HUES6 (cell line): ENCODE measurements at regions not wholly inside any gene's neighbourhood (a gene's known extent, or its start where the extent isn't known, plus 50 kb on each side); places are given as distances from the start of the nearest gene placed in this dataset.

Experiments used
- H3K27ac ChIP-seq: 2 replicates; pipeline ENCODE4 v1.7.0; 2013; ENCODE audit warnings: low read depth, mild to moderate bottlenecking, low read length, inconsistent platforms
- H3K27me3 ChIP-seq: 2 replicates; pipeline ENCODE4 v1.6.1; 2013; ENCODE audit warnings: low read length; ENCODE audit not compliant: control insufficient read depth, insufficient read depth
- H3K36me3 ChIP-seq: 2 replicates; pipeline ENCODE4 v1.6.1; 2013; ENCODE audit warnings: low read length; ENCODE audit not compliant: control insufficient read depth, insufficient read depth
- H3K4me1 ChIP-seq: 2 replicates; pipeline ENCODE4 v1.6.1; 2013; ENCODE audit warnings: low read length; ENCODE audit not compliant: control insufficient read depth, insufficient read depth
- H3K4me3 ChIP-seq: 2 replicates; pipeline ENCODE4 v1.5.1; 2013; ENCODE audit warnings: low read depth, low read length
- H3K9ac ChIP-seq: one replicate; pipeline ENCODE4 v1.6.1; 2013; ENCODE audit warnings: mild to moderate bottlenecking, low read length
- H3K9me3 ChIP-seq: 2 replicates; pipeline ENCODE4 v1.6.1; 2013; ENCODE audit warnings: low read depth, low read length; ENCODE audit not compliant: control insufficient read depth, insufficient read depth

GRCh38 chrX:142742581-142742980 lies 283.1 kb upstream of the SPANXN4 start:
- Histone ChIP-seq H3K9me3 (peaks cover 7% of the 10 kb centered on the region), H3K9ac (no peak overlapping the region), H3K36me3 (no peaks in the 10 kb centered on the region), H3K4me1 (no peaks in the 10 kb centered on the region), H3K27me3 (no peaks in the 10 kb centered on the region), H3K4me3 (no peak overlapping the region), H3K27ac (no peak overlapping the region)

GRCh38 chrX:142733327-142733726 lies 292.4 kb upstream of the SPANXN4 start:
- Histone ChIP-seq H3K9me3 (peaks cover 6% of the 10 kb centered on the region; the same call in 1 of the 2 replicates), H3K9ac (no peak overlapping the region), H3K4me1 (no peaks in the 10 kb centered on the region), H3K4me3 (no peak overlapping the region), H3K27me3 (no peaks in the 10 kb centered on the region), H3K36me3 (no peaks in the 10 kb centered on the region), H3K27ac (no peak overlapping the region)

- peaks cover 6% of the 10 kb centered on the region for H3K4me1 ChIP-seq
- no peaks in the 10 kb centered on the region for H3K9me3 ChIP-seq
- H3K4me3 ChIP-seq = no peak overlapping the region
- no peak overlapping the region for H3K27ac ChIP-seq
- H3K9ac ChIP-seq = no peak overlapping the region
- H3K27me3 ChIP-seq = no peaks in the 10 kb centered on the region
- no peaks in the 10 kb centered on the region for H3K36me3 ChIP-seq
Measured at GRCh38 chrX:142711796-142712290, 313.9 kb upstream of the SPANXN4 start.

DNA sequence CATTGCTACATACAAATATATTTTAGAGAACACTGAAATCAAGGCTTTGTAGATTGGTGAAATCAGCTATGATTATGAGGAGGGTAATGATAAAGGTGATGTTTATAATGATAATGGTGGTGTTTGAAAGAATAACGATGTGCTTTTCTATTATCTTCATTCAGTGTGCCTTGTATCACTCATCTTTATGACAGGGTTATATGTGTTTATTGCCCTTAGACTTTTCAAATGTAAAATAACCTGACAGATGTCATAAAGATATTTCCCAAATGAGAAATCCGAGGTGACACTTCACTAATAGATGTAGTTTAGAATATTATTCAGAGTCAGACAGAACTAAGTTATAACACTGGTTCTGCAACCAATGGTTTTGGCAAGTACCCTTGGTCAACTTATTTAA lies 323.0 kb upstream of the SPANXN4 start:
- no peak overlapping the region for H3K4me3 ChIP-seq
- no peaks in the 10 kb centered on the region for H3K36me3 ChIP-seq
- H3K9ac ChIP-seq = no peak overlapping the region
- H3K4me1 ChIP-seq = no peaks in the 10 kb centered on the region
- H3K27me3 ChIP-seq = no peaks in the 10 kb centered on the region
- H3K9me3 ChIP-seq = no peaks in the 10 kb centered on the region
- H3K27ac ChIP-seq = no peak overlapping the region

GRCh38 chrX:142688256-142688655 lies 337.5 kb upstream of the SPANXN4 start:
- Histone ChIP-seq H3K36me3 (no peaks in the 10 kb centered on the region), H3K9ac (no peak overlapping the region), H3K27me3 (no peaks in the 10 kb centered on the region), H3K4me1 (peaks cover 8% of the 10 kb centered on the region; the same call in 1 of the 2 replicates), H3K4me3 (no peak overlapping the region), H3K9me3 (no peaks in the 10 kb centered on the region), H3K27ac (no peak overlapping the region)

DNA sequence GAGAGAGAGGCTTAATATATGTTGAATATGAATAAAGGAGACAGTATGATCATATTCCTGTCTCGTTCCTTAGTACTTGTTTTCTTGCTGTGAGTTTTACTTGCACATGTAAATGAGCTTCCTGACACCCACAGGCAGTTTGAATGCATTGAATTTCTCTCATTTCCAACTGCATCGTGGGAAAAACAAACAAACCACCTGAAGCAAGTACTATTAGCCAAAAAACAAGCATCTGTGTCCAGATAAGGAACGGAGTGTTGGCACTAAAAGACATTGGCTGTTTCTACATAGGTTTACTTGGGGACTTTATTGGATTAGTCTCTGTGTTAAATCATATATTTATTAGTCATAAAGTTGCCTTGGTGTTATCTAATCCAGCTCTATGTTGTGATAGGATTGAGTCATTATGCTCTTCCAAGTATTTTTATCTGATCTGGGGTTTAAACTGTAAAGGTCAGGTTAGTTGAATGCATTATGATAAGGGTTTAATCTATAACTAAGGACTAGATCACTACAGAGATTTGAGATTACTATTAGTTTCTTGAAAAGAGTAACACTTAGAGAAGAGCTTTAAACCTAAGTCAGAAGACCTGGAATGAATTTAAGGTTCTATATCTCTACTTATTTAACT lies 339.0 kb upstream of the SPANXN4 start:
- Histone ChIP-seq H3K9me3 (no peaks in the 10 kb centered on the region), H3K27ac (no peak overlapping the region), H3K9ac (no peak overlapping the region), H3K4me1 (peaks cover 8% of the 10 kb centered on the region; the same call in 1 of the 2 replicates), H3K27me3 (no peaks in the 10 kb centered on the region), H3K4me3 (no peak overlapping the region), H3K36me3 (no peaks in the 10 kb centered on the region)

DNA sequence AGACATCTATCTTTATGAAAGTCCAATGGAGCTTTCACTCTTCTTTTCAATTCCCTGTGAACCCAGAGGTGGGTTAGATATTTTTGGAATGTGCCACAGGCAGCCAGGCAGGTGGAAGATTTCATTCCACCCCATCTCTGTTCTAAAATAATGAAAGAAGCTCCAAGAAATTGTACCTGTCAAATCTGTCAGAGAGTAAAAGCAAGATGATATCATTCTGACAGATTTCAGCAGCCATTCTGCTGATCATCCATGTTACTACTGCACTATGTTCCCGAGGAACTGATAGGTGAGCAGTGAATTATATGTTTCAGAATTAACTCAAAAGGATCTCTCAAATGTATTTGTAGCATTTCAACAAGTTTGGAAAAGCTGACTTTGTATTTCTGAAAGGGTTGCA lies 339.5 kb upstream of the SPANXN4 start:
- Histone ChIP-seq H3K36me3 (no peaks in the 10 kb centered on the region), H3K9ac (no peak overlapping the region), H3K27ac (no peak overlapping the region), H3K4me1 (peaks cover 8% of the 10 kb centered on the region; the same call in 1 of the 2 replicates), H3K4me3 (no peak overlapping the region), H3K27me3 (no peaks in the 10 kb centered on the region), H3K9me3 (no peaks in the 10 kb centered on the region)

DNA sequence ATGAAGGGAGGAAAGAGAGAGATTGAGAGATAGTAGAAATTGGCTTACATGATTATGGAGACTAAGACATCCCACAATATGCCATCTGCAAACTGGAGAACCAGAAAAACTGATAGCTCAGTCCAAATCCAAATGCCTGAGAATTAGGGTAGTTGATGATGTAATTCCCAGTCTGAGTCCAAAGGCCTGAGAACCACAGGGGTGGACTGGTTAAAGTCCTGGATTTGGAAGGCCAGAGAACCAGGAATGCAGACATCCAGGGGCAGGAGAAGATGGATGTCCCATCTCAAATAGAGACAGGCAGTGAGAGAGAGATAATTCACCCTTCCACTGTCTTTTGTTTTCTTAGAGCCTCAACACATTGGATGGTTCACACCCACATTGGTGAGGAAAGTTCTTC lies 345.7 kb upstream of the SPANXN4 start:
- no peak overlapping the region for H3K27ac ChIP-seq
- no peak overlapping the region for H3K4me3 ChIP-seq
- H3K27me3 ChIP-seq = no peaks in the 10 kb centered on the region

GRCh38 chrX:142671036-142671435 lies 354.7 kb upstream of the SPANXN4 start:
- Histone ChIP-seq H3K4me3 (no peak overlapping the region), H3K27me3 (no peaks in the 10 kb centered on the region), H3K4me1 (no peaks in the 10 kb centered on the region), H3K27ac (no peak overlapping the region), H3K9me3 (peaks cover 16% of the 10 kb centered on the region), H3K36me3 (no peaks in the 10 kb centered on the region), H3K9ac (no peak overlapping the region)

More for the DNA sequence above, 345.7 kb upstream of the SPANXN4 start:
- H3K9me3 ChIP-seq = peaks cover 3% of the 10 kb centered on the region; the same call in 1 of the 2 replicates
- no peaks in the 10 kb centered on the region for H3K36me3 ChIP-seq
- H3K4me1 ChIP-seq = no peaks in the 10 kb centered on the region
- H3K9ac ChIP-seq = no peak overlapping the region

DNA sequence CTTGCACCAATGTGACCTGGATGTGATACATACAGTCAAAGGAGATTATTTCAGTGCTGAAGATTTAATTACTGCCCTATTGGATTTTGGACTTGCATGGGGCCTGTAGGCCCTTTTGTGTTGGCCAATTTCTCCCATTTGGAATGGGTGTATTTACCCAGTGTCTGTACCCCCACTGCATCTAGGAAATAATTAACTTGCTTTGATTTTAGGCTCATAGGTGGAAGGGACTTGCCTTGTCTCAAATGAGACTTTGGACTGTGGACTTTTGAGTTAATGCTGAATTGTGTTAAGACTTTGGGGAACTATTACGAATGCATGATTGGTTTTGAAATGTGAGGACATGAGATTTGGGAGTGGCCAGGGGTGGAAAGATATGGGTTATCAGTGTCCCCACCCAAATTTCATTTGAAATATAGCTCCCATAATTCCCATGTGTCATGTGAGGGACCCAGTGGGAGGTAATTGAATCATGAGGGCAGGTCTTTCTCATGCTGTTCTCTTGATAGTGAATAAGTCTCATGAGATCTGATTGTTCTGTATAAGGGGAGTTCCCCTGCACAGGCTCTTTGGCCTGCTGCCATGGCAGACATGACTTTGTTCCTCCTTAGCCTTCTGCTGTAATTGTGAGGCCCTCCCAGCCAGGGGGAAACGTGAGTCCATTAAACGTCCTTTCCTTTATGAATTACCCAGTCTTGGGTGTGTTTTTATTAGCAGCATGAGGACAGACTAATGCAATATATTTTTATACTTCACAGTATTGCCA lies 362.2 kb upstream of the SPANXN4 start:
- Histone ChIP-seq H3K4me1 (no peaks in the 10 kb centered on the region), H3K27me3 (no peaks in the 10 kb centered on the region), H3K4me3 (no peak overlapping the region), H3K9ac (no peak overlapping the region), H3K27ac (no peak overlapping the region), H3K9me3 (peaks cover 10% of the 10 kb centered on the region), H3K36me3 (no peaks in the 10 kb centered on the region)

DNA sequence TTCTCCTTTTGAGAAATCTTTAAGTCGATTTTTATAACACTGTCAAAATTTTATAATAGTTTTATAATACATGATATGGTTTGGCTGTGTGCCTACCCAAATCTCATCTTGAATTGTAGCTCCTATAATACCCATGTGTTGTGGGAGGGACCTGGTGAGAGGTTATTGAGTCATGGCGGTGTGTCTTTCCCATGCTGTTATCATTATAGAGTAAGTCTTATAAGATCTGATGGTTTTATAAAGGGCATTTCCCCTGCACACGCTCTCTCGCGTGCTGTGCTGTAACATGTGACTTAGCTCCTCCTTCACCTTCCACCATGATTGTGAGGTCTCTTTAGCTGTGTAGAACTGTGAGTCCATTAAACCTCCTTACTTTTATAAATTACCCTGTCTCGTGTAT lies 364.0 kb upstream of the SPANXN4 start:
- Histone ChIP-seq H3K36me3 (no peaks in the 10 kb centered on the region), H3K9ac (no peak overlapping the region), H3K4me1 (no peaks in the 10 kb centered on the region), H3K9me3 (peaks cover 4% of the 10 kb centered on the region; the same call in 1 of the 2 replicates), H3K27ac (no peak overlapping the region), H3K27me3 (no peaks in the 10 kb centered on the region), H3K4me3 (no peak overlapping the region)
